ENCODE measurements at regions not wholly inside any gene's neighbourhood (a gene's known extent, or its start where the extent isn't known, plus 50 kb on each side); places are given as distances from the start of the nearest gene placed in this dataset.

DNA sequence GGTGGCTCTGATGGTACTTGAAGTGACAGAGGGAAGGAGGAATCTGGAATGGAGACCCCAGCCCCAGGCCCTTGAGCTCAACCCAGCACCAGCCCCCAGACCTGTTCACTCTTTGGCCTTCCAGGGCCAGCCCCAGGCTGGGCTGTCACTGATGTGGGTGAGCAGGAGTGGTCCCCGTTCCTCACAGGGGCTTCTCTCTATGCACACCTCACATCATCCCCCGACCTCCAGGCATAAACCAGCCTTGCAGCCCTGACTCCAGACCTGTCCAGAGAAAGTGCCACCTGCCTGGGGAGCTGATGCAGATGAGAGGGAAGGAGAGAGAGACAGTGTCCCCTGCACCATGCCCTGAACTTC is 182.6 kb upstream of the SDK2 start:
- TF ChIP-seq, protein P1, sequence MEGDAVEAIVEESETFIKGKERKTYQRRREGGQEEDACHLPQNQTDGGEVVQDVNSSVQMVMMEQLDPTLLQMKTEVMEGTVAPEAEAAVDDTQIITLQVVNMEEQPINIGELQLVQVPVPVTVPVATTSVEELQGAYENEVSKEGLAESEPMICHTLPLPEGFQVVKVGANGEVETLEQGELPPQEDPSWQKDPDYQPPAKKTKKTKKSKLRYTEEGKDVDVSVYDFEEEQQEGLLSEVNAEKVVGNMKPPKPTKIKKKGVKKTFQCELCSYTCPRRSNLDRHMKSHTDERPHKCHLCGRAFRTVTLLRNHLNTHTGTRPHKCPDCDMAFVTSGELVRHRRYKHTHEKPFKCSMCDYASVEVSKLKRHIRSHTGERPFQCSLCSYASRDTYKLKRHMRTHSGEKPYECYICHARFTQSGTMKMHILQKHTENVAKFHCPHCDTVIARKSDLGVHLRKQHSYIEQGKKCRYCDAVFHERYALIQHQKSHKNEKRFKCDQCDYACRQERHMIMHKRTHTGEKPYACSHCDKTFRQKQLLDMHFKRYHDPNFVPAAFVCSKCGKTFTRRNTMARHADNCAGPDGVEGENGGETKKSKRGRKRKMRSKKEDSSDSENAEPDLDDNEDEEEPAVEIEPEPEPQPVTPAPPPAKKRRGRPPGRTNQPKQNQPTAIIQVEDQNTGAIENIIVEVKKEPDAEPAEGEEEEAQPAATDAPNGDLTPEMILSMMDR (IDR thresholded peaks at IDR 0.05) = no peak
- TF ChIP-seq POLR2AphosphoS5 (IDR thresholded peaks at IDR 0.05) (no peak), POLR2A (IDR thresholded peaks at IDR 0.05) (no peak)

All from prostate gland (tissue), 2 donors.